ENCODE measurements at regions not wholly inside any gene's neighbourhood (a gene's known extent, or its start where the extent isn't known, plus 50 kb on each side); places are given as distances from the start of the nearest gene placed in this dataset.

DNA sequence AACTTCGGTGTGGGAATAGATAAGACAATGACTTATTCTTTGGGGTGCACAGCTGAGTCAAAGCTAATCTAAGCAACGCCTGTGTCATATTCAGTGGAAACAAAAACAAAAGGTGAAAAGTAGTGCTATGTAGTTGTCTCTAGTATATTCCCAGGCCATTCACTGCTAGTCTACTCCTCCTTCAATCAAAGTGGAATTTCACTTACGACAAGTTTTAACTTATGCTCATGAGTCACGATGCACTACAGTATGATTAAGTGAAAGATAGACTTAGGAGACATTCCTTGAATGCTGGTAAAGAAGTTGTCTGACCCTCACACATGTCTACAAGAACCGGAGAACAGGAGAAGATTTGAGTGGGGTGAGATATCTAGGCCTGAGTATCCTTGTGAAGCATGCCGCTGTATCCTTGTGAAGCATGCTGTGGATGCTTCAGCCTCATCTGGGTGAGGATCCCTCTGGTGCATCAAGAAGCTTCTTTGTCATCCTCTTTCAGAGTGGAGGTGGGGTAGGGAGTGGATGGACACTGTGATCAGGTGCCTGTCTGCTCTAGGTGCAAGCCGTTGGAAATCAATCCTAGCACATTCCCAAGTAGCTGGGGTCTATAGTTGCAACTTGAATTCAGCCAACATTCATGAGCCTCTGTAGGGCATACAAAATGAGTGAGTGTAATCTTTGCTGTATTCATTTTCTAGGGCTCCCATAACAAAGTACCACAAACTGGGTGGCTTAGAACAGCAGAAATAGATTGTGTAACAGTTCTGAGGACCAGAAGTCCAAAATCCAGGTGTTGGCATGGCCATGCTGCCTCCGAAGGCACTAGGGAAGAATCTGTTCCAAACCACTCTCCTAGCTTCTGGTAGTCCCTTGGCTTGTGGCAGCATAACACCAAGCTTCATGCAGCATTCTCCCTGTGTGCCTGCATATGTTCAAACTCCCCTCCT, 173.5 kb upstream of the FN1 start (continued):
- TF ChIP-seq, protein P1, sequence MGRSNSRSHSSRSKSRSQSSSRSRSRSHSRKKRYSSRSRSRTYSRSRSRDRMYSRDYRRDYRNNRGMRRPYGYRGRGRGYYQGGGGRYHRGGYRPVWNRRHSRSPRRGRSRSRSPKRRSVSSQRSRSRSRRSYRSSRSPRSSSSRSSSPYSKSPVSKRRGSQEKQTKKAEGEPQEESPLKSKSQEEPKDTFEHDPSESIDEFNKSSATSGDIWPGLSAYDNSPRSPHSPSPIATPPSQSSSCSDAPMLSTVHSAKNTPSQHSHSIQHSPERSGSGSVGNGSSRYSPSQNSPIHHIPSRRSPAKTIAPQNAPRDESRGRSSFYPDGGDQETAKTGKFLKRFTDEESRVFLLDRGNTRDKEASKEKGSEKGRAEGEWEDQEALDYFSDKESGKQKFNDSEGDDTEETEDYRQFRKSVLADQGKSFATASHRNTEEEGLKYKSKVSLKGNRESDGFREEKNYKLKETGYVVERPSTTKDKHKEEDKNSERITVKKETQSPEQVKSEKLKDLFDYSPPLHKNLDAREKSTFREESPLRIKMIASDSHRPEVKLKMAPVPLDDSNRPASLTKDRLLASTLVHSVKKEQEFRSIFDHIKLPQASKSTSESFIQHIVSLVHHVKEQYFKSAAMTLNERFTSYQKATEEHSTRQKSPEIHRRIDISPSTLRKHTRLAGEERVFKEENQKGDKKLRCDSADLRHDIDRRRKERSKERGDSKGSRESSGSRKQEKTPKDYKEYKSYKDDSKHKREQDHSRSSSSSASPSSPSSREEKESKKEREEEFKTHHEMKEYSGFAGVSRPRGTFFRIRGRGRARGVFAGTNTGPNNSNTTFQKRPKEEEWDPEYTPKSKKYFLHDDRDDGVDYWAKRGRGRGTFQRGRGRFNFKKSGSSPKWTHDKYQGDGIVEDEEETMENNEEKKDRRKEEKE (IDR thresholded peaks at IDR 0.05), result no peak
- TF ChIP-seq, protein P2, sequence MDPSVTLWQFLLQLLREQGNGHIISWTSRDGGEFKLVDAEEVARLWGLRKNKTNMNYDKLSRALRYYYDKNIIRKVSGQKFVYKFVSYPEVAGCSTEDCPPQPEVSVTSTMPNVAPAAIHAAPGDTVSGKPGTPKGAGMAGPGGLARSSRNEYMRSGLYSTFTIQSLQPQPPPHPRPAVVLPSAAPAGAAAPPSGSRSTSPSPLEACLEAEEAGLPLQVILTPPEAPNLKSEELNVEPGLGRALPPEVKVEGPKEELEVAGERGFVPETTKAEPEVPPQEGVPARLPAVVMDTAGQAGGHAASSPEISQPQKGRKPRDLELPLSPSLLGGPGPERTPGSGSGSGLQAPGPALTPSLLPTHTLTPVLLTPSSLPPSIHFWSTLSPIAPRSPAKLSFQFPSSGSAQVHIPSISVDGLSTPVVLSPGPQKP (IDR thresholded peaks at IDR 0.05; ENCODE audit: low read depth, low read length), result no peak
- TF ChIP-seq HCFC1 (IDR thresholded peaks at IDR 0.05; ENCODE audit: low read length) (no peak), NRF1 (conservative IDR thresholded peaks at IDR 0.05; ENCODE audit: low read depth, low read length) (no peak), SUZ12 (IDR thresholded peaks at IDR 0.05; ENCODE audit: unreplicated experiment) (no peak), BRCA1 (IDR thresholded peaks at IDR 0.05; ENCODE audit: low read depth, low read length) (no peak), TBL1XR1 (IDR thresholded peaks at IDR 0.05; ENCODE audit: low read depth, low read length) (no peak), POLR2A (IDR thresholded peaks at IDR 0.05; ENCODE audit: low read depth, low read length) (no peak), EZH2 (IDR thresholded peaks at IDR 0.05; ENCODE audit: borderline replicate concordance, control insufficient read depth, low read depth, low read length) (no peak)
- TF ChIP-seq, protein P3, sequence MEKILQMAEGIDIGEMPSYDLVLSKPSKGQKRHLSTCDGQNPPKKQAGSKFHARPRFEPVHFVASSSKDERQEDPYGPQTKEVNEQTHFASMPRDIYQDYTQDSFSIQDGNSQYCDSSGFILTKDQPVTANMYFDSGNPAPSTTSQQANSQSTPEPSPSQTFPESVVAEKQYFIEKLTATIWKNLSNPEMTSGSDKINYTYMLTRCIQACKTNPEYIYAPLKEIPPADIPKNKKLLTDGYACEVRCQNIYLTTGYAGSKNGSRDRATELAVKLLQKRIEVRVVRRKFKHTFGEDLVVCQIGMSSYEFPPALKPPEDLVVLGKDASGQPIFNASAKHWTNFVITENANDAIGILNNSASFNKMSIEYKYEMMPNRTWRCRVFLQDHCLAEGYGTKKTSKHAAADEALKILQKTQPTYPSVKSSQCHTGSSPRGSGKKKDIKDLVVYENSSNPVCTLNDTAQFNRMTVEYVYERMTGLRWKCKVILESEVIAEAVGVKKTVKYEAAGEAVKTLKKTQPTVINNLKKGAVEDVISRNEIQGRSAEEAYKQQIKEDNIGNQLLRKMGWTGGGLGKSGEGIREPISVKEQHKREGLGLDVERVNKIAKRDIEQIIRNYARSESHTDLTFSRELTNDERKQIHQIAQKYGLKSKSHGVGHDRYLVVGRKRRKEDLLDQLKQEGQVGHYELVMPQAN (conservative IDR thresholded peaks at IDR 0.05), result no peak
- TF ChIP-seq, protein P4, sequence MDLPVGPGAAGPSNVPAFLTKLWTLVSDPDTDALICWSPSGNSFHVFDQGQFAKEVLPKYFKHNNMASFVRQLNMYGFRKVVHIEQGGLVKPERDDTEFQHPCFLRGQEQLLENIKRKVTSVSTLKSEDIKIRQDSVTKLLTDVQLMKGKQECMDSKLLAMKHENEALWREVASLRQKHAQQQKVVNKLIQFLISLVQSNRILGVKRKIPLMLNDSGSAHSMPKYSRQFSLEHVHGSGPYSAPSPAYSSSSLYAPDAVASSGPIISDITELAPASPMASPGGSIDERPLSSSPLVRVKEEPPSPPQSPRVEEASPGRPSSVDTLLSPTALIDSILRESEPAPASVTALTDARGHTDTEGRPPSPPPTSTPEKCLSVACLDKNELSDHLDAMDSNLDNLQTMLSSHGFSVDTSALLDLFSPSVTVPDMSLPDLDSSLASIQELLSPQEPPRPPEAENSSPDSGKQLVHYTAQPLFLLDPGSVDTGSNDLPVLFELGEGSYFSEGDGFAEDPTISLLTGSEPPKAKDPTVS (IDR thresholded peaks at IDR 0.05; ENCODE audit: low read depth, low read length), result no peak
